IPS-15b (cell line): ENCODE measurements at regions not wholly inside any gene's neighbourhood (a gene's known extent, or its start where the extent isn't known, plus 50 kb on each side); places are given as distances from the start of the nearest gene placed in this dataset.

Experiments
- H3K27me3 ChIP-seq: one replicate; pipeline ENCODE4 v1.6.1; 2013; ENCODE audit warnings: low read length; ENCODE audit not compliant: control insufficient read depth, insufficient read depth
- H3K36me3 ChIP-seq: one replicate; pipeline ENCODE4 v1.6.1; 2013; ENCODE audit warnings: low read length; ENCODE audit not compliant: control insufficient read depth, insufficient read depth
- H3K4me1 ChIP-seq: one replicate; pipeline ENCODE4 v1.6.1; 2013; ENCODE audit warnings: mild to moderate bottlenecking, low read length; ENCODE audit not compliant: control insufficient read depth, insufficient read depth
- H3K4me3 ChIP-seq: one replicate; pipeline ENCODE4 v1.5.1; 2013; ENCODE audit warnings: low read depth, low read length
- H3K9ac ChIP-seq: one replicate; pipeline ENCODE4 v1.6.1; 2013; ENCODE audit warnings: low read depth, mild to moderate bottlenecking, low read length
- H3K9me3 ChIP-seq: one replicate; pipeline ENCODE4 v1.6.1; 2013; ENCODE audit warnings: mild to moderate bottlenecking, low read length; ENCODE audit not compliant: control insufficient read depth, insufficient read depth

DNA sequence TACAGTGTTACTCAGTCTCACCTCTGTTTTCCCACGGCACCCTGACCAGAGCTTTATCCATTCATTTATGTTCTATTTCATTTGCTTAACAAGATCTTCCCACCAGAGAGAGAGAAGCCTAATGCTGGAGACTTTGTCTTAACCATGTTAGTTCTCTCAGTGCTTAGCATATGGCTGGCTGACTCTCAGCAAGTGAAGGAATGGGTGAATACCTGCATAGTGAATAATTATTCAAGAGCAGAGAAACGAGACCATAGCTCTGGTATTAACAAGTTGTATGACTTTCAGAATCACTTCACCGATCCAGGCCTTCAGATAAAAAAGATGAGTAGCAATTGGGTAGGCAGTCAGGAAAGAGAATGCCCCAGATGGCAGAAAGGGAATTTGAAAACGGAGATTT is 686.3 kb downstream of the LIG4 start:
- Histone ChIP-seq H3K9ac (no peak overlapping the region), H3K27me3 (no peaks in the 10 kb centered on the region), H3K9me3 (no peaks in the 10 kb centered on the region), H3K4me3 (no peak overlapping the region), H3K36me3 (no peaks in the 10 kb centered on the region), H3K4me1 (no peaks in the 10 kb centered on the region)

DNA sequence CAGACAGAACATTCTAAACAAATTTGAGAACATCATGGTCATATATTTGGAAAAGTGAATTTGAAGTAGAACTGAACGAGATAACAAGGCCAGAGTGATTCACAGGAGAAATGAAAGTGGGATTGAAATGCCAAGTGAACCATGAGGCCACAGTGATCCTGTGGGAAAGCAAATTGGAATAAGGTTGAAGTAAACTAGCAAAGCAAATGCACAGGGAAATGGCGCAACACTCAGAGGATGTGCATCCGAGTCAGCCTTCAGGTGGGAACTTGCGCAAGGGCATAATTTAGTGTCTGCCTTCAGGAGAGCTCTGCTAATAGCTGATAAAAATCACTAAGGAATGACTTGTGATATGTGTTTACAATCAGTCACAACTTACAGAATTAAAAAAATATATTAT is 696.6 kb downstream of the LIG4 start:
- no peaks in the 10 kb centered on the region for H3K9me3 ChIP-seq
- H3K27me3 ChIP-seq, result no peaks in the 10 kb centered on the region
- H3K36me3 ChIP-seq, result no peaks in the 10 kb centered on the region
- no peak overlapping the region for H3K4me3 ChIP-seq
- no peaks in the 10 kb centered on the region for H3K4me1 ChIP-seq
- H3K9ac ChIP-seq, result no peak overlapping the region

DNA sequence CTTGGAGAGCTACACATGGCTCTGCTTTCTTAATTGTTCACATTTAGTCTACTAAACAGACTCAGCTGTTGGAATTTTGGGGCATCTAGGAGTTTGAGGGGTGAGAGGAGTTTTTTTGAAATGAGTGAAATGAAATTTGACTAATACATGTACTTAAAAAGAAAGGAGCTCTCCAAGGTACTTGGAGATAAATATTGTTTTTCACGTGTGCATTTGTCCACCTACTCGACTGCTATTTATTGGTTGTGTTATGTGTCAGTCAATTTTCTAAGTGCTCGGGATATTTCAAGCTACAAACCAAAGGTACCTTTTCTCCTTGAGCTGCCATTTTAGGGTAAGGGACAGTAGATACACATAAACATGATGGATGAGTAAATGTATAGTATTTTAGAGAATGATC is 697.0 kb downstream of the LIG4 start:
- Histone ChIP-seq H3K27me3 (no peaks in the 10 kb centered on the region), H3K9ac (no peak overlapping the region), H3K4me1 (no peaks in the 10 kb centered on the region), H3K9me3 (no peaks in the 10 kb centered on the region), H3K36me3 (no peaks in the 10 kb centered on the region), H3K4me3 (no peak overlapping the region)

DNA sequence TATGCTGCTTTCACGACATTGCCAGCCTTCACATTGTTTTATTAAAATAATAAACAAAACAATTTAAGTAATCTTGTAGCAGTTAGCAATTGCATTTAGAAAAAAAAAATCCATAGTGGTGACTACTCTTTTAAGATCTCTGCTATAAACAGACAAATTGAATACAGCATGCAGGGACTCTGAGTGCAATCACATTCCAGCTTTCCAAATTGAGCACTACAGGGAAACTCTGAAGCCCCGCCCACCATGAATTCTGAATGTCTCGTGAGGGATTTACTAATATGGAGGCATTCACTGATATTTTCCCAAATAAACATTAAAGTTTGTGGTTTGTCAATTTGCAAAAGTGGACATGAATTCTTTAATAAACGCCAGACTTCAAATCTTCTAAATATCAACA is 698.8 kb downstream of the LIG4 start:
- H3K27me3 ChIP-seq, result no peaks in the 10 kb centered on the region
- no peaks in the 10 kb centered on the region for H3K36me3 ChIP-seq
- no peaks in the 10 kb centered on the region for H3K4me1 ChIP-seq
- H3K9me3 ChIP-seq, result no peaks in the 10 kb centered on the region
- no peak overlapping the region for H3K9ac ChIP-seq
- H3K4me3 ChIP-seq, result no peak overlapping the region

DNA sequence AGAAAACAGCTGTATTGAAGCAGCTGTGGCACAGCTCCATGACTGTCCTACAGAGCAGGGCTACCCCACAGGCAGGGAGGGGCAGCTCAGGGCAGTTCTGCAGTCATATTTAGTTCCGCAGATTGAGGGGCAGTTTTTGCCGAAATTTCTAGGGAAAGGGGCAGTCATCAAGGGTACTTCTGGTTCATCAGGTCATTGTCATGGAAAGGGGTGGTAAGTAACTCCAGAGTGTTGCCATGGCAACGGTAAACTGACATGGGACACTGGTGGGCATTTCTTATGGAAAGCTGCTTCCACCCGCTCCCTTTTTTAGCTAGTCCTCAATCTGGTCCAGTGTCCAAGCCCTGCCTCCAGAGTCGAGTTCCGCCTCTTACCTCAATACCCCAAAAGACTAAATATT is 702.8 kb downstream of the LIG4 start:
- Histone ChIP-seq H3K4me1 (no peaks in the 10 kb centered on the region), H3K4me3 (no peak overlapping the region), H3K27me3 (no peaks in the 10 kb centered on the region), H3K9ac (no peak overlapping the region), H3K36me3 (no peaks in the 10 kb centered on the region), H3K9me3 (no peaks in the 10 kb centered on the region)

DNA sequence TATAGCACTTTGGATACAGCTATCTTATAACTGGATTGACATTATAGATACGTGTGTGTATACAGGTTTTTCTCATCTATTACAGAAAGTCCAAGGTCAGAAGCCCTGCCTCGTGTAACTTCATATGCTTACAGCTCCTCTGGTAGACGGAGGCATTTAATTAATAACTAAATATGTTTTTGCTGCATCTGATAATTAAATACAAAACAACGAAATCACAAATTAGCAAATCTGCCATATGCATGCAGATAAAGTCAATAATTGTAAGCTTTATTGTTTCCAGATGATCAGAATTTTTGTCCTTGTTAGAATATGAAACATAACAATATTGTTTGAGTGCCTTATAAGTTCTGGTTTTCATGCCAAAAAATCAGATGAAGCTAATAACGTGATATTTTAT is 717.7 kb downstream of the LIG4 start:
- Histone ChIP-seq H3K9ac (no peak overlapping the region), H3K9me3 (no peaks in the 10 kb centered on the region), H3K4me3 (no peak overlapping the region), H3K27me3 (no peaks in the 10 kb centered on the region), H3K4me1 (no peaks in the 10 kb centered on the region), H3K36me3 (no peaks in the 10 kb centered on the region)

DNA sequence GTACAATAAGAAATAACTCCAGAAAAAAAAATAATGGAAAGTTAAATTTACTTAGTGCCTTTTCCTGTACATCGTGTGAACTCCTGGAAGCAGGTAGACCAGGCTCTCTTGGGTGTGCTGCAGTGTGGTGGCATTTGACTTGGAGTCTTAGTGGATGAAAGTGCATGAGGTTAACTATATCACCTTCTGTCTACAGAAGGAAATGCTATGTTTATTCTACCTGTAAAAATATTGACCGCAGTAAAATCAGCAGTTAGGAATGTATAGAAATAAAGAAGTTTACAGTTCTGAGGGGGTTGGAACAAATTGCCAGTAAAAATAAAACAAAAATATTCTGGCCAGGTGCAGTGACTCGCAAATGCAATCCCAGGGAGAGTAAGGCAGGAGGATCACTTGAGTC is 722.1 kb downstream of the LIG4 start:
- Histone ChIP-seq H3K4me3 (no peak overlapping the region), H3K9ac (no peak overlapping the region), H3K27me3 (no peaks in the 10 kb centered on the region), H3K9me3 (peaks cover 2% of the 10 kb centered on the region), H3K36me3 (no peaks in the 10 kb centered on the region), H3K4me1 (no peaks in the 10 kb centered on the region)

DNA sequence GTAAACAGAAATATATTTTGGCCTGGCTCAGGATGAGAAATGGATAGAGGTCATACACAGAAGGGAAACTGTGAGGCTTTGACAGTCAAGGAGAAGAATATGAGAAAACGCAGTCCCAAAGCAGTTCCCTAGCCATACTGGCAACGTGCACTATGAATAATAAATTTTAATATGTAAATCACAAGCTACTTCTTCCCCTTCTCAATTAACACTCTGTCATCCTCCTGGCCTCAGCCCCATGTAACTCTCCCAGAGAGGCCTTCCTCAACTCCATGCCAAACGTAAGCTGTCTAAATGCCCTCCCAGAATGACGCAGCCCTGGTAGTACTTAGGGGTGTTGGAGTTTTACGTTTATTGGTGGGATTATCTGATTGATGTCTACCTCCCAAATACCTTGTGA is 732.6 kb downstream of the LIG4 start:
- Histone ChIP-seq H3K27me3 (no peaks in the 10 kb centered on the region), H3K9ac (no peak overlapping the region), H3K36me3 (no peaks in the 10 kb centered on the region), H3K4me3 (no peak overlapping the region), H3K4me1 (no peaks in the 10 kb centered on the region), H3K9me3 (no peaks in the 10 kb centered on the region)

DNA sequence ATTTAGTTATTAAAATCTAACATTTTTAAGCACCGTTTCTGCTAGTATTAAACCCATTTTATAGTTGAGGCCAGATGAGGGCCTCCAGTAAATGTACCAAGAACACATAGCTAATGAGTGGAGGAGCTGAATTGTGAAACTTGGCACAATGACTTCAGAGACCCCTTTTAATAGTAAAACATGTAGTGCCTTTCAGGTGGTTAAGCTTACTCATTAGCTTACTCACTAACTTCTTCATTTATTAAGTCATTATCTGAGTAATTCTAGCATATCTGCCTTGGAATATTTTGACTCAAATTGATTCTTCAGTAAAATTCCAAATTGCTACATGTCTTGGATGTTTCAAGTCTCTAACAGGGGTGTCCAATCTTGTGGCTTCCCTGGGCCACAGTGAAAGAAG is 735.2 kb downstream of the LIG4 start:
- no peak overlapping the region for H3K9ac ChIP-seq
- no peaks in the 10 kb centered on the region for H3K36me3 ChIP-seq
- no peaks in the 10 kb centered on the region for H3K9me3 ChIP-seq
- H3K4me1 ChIP-seq, result no peaks in the 10 kb centered on the region
- H3K27me3 ChIP-seq, result no peaks in the 10 kb centered on the region
- no peak overlapping the region for H3K4me3 ChIP-seq

DNA sequence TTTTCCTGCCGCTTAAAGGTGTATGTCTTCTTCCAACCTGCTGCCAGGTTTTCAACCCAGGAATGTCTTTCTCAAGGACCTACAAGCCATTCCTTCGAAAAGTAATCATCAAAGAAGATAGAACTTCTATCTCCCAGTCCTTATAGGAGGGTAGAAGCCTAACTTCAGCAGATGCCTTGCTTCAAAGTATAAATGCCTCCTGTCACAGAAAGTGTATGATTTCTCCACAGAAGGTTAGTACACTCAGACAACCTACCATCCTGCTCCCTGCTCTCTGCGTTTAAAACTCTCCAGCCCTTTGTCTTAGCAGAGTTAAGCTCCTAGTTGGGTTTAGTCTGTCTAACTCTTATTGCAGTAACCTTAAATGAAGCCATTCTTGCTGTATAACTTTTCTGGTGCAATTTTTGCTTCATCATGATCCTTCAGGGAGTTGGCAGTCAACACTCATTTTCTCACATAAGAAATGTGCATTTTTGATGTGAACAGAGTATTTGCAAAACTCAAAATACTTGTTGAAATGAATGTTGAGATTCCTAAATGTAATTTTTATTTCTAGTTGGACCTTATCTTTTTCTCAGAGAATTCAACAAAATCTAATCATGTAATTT is 737.5 kb downstream of the LIG4 start:
- Histone ChIP-seq H3K4me3 (no peak overlapping the region), H3K4me1 (no peaks in the 10 kb centered on the region)

DNA sequence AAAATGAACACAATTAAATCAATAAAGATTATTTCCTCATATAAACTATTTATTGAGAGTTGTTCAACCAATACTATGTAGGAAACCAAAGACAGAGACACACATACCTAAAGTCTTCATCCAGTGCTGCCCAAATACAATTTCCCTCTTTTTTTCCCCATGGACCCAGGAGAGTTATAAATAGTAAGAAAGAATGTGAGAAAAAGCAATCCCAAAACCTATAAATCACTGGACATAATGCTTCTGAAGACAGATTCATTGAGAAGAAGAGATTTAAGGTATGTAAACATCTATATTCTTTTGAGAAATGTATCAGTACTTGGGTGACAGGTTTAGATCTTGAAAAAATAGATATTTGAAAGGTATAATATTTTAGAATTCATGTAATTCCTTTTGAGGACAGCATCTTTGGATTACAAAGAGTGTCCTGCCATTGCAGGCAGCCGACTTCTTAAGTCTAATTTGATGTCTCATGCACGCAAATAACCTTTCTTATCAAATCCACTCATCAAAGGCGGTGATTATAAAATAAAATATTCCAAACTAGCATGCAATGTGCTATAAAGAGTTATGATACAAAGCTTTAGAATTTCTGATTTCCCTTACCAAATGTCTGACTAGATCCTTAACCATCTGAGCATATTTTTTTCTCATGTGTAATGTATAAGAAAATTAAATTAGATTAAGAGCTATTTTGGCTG is 739.4 kb downstream of the LIG4 start:
- H3K4me1 ChIP-seq, result no peaks in the 10 kb centered on the region
- no peaks in the 10 kb centered on the region for H3K27me3 ChIP-seq
- H3K9ac ChIP-seq, result no peak overlapping the region
- no peak overlapping the region for H3K4me3 ChIP-seq
- H3K36me3 ChIP-seq, result no peaks in the 10 kb centered on the region
- no peaks in the 10 kb centered on the region for H3K9me3 ChIP-seq

More for the DNA sequence above, 737.5 kb downstream of the LIG4 start:
- H3K36me3 ChIP-seq, result no peaks in the 10 kb centered on the region
- H3K9ac ChIP-seq, result no peak overlapping the region
- no peaks in the 10 kb centered on the region for H3K27me3 ChIP-seq
- no peaks in the 10 kb centered on the region for H3K9me3 ChIP-seq

DNA sequence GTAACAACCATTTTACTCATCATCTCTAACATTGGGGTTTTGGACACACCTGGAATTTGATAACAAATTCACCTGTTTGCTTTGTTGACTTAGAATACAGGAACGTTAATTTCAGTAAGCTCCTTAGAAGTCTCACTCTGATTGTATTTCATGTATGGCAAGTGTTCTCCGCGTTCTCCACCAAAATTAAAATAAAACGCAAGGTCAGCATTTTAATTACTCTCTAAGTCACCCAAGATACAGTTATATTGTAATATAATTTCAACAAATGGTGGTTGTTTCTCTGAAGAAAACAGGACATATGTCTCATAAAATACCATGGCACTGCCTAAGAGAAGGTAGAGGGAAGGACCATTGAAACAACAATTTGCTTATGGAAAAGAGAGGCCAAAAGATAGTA is 742.1 kb downstream of the LIG4 start:
- Histone ChIP-seq H3K4me1 (no peaks in the 10 kb centered on the region), H3K9me3 (no peaks in the 10 kb centered on the region), H3K9ac (no peak overlapping the region), H3K36me3 (no peaks in the 10 kb centered on the region), H3K27me3 (no peaks in the 10 kb centered on the region), H3K4me3 (no peak overlapping the region)
